GM06990 (cell line): ENCODE measurements at regions not wholly inside any gene's neighbourhood (a gene's known extent, or its start where the extent isn't known, plus 50 kb on each side); places are given as distances from the start of the nearest gene placed in this dataset.

Experiments used
- DNase-seq: peaks from one replicate; pipeline ENCODE4 v3.0.0-alpha.2; 2011; ENCODE audit not compliant: insufficient read length; ENCODE audit errors: extremely low read depth
- H3K27me3 ChIP-seq: replicated peaks from 2 replicates; pipeline ENCODE4 v1.6.0; 2011; ENCODE audit warnings: low read length; ENCODE audit not compliant: control insufficient read depth, insufficient read depth
- H3K36me3 ChIP-seq: 2 replicates; pipeline ENCODE4 v1.5.1; 2011; ENCODE audit warnings: low read length; ENCODE audit not compliant: control insufficient read depth, insufficient read depth
- H3K4me3 ChIP-seq: replicated peaks from 2 replicates; pipeline ENCODE4 v1.5.1; 2011; ENCODE audit warnings: low read depth, mild to moderate bottlenecking, control low read depth, low read length
- TF ChIP-seq, protein P1 (sequence below): IDR thresholded peaks from 2 replicates; pipeline ENCODE4 v1.5.1; 2011; ENCODE audit warnings: low read length, control low read depth, mild to moderate bottlenecking, inconsistent platforms; ENCODE audit not compliant: insufficient read depth, poor library complexity, severe bottlenecking

DNA sequence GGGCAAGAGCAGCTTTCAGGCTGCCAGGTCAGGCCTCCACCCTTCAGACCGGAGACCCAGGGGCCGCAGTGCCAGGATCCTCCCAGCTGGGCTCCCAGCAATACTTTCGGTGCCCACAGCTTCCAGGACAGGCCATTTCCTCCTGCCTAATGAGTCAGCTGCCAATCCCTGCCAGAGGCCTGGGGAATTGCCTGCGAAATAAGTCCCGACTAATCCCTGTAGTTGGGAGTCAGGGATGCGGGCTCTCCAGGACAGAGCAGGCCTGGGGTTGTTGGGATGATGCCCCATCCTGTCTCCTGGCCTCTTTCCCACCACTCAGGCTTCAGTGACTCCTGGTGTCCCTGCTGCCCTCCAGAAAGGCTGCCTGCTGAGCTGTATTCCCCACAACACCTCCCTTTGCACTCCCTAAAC is 143.5 kb upstream of the UNC5B start:
- H3K4me3 ChIP-seq = no peak overlapping the region
- no peaks in the 10 kb centered on the region for H3K36me3 ChIP-seq
- no peaks in the 10 kb centered on the region; the same call in none of the 2 replicates for H3K27me3 ChIP-seq
- no peak for DNase-seq
- TF ChIP-seq, protein P1, sequence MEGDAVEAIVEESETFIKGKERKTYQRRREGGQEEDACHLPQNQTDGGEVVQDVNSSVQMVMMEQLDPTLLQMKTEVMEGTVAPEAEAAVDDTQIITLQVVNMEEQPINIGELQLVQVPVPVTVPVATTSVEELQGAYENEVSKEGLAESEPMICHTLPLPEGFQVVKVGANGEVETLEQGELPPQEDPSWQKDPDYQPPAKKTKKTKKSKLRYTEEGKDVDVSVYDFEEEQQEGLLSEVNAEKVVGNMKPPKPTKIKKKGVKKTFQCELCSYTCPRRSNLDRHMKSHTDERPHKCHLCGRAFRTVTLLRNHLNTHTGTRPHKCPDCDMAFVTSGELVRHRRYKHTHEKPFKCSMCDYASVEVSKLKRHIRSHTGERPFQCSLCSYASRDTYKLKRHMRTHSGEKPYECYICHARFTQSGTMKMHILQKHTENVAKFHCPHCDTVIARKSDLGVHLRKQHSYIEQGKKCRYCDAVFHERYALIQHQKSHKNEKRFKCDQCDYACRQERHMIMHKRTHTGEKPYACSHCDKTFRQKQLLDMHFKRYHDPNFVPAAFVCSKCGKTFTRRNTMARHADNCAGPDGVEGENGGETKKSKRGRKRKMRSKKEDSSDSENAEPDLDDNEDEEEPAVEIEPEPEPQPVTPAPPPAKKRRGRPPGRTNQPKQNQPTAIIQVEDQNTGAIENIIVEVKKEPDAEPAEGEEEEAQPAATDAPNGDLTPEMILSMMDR = no peak

DNA sequence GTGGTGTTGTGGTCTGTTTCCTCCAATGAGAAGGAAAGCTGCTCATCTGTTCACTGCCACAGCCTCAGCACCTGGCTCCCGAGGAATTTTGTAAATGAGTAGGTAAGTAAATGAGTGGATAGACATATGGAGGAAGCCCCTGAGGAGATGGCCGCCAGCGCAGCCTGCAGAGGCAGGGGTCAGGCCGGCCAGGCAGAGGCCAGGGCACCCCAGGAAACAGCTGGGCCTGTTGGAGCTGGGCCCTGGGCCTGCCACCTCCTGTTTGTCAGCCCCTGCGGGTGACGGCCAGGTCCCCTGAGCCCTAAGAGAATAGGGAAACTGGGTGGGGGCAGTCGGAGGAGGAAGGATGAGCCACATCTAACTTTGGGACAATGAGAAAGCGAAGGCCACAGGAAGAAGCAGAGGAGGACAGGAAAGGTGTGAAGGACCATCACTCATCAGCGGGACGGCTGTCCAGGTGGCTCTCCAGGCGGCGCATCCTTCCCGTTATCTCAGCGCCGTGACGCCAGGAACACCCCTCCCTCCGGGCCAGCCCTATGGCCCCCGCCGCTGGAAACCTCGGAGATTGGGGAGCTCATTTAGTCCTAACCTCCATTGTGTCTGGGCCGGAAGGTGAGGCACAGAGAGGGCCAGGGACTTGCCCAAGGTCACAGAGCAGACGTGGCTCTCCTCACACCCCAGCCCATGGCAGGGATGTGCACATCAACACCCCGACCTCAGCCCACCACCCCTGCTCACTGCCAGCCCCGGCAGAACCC is 142.3 kb upstream of the UNC5B start:
- no peak for DNase-seq
- no peaks in the 10 kb centered on the region for H3K36me3 ChIP-seq
- no peak overlapping the region for H3K4me3 ChIP-seq
- TF ChIP-seq, protein P1 = no peak
- H3K27me3 ChIP-seq = peaks cover 3% of the 10 kb centered on the region

DNA sequence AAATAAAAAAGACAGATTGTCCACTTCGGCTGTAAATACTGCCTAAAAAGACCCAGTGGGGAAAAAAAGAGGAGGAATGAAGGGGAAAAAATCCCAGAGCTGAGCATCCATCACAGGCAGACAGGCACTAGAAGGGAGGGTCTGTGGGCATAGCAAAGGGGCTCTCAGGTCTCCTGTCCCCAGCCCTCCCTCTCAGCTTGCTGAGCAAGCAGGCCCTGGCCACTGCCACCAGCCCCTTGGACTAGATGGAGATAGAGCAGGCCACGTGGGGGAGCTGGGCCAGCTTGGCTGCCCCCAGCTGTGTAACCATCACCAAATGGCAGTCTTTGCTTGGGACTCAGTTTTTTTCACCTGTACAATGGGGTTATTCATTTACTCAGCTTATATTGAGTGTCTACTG is 141.6 kb upstream of the UNC5B start:
- no peak overlapping the region for H3K4me3 ChIP-seq
- DNase-seq = no peak
- peaks cover 4% of the 10 kb centered on the region for H3K27me3 ChIP-seq
- TF ChIP-seq, protein P1 = no peak
- no peaks in the 10 kb centered on the region for H3K36me3 ChIP-seq

DNA sequence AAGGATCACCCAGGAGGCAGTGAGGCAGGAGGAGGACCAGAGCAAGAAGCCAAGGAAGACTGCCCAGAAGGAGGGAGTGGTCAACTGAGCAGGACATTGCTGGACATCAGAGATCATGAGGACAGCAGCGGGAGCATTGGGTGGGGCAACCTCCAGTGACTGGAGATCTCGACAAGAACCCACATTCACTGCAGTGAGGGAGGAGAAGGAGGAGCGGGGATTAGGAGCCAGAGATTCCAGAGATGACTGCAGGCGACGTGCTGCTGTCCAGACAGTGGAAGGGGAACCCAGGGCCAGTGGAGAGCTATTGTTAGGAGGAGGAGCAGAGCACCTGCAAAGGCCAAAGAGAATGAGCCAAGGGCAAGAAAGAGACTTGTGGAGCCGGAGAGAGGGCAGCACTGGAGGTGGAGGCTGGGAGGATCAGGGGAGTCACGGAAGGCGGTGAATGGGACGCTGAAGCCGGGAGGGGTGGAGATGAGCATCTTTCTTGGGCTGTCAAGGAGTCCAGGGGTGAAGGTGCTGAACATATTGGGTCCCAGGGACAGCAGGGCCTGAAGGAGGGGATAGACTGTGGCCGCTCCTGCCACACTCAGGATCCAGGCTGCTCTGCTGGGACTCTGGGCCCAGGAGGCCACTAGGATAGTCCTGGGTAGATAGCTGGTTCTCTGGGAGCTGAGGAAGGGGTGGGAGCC is 140.1 kb upstream of the UNC5B start:
- TF ChIP-seq, protein P1 = no peak
- Histone ChIP-seq H3K27me3 (peaks cover 4% of the 10 kb centered on the region), H3K4me3 (no peak overlapping the region), H3K36me3 (no peaks in the 10 kb centered on the region)
- DNase-seq = no peak

DNA sequence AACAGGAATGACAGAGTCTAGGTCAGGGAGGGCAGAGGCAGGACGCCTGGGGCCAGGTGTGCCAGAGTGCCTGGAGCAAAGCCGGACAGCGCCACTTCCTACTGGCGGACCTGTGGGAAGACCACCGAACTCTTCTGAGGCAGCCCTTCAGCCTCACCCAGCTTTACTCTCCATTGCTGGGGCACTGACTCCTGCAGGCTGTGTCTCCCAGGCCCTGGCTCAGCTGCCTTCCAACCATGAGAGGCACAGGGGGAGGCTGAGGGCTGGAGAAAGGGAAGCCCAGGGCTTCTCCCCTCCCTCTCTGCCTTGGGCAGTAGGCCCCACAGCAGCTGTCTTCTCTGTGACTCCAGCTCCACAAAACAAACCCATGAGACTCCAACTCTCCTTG is 139.6 kb upstream of the UNC5B start:
- DNase-seq = no peak
- TF ChIP-seq, protein P1 = no peak
- Histone ChIP-seq H3K27me3 (peaks cover 4% of the 10 kb centered on the region), H3K4me3 (no peak overlapping the region), H3K36me3 (no peaks in the 10 kb centered on the region)
